GM12873 (cell line): ENCODE measurements at regions not wholly inside any gene's neighbourhood (a gene's known extent, or its start where the extent isn't known, plus 50 kb on each side); places are given as distances from the start of the nearest gene placed in this dataset.

Source experiments
- CTCF ChIP-seq: IDR thresholded peaks from 2 replicates; pipeline ENCODE4 v1.5.1; 2012; ENCODE audit warnings: low read depth, mild to moderate bottlenecking, moderate library complexity, low read length, control low read depth; ENCODE audit not compliant: insufficient read depth; ENCODE audit errors: missing control alignments

- TF ChIP-seq CTCF: no peak
These were observed 135.3 kb upstream of the ZBED5 start for GRCh38 chr11:10993186-10993585.

GRCh38 chr11:10991393-10991792 is 133.5 kb upstream of the ZBED5 start:
- TF ChIP-seq CTCF: no peak

GRCh38 chr11:10990637-10991193 is 132.9 kb upstream of the ZBED5 start:
- TF ChIP-seq CTCF: no peak

GRCh38 chr11:10990160-10990559 is 132.3 kb upstream of the ZBED5 start:
- TF ChIP-seq CTCF: no peak

- no peak for TF ChIP-seq CTCF
These were observed 128.2 kb upstream of the ZBED5 start for GRCh38 chr11:10986006-10986405.

GRCh38 chr11:10984742-10985141 is 126.9 kb upstream of the ZBED5 start:
- TF ChIP-seq CTCF: no peak

- TF ChIP-seq CTCF: no peak
These were observed 126.4 kb upstream of the ZBED5 start for GRCh38 chr11:10984250-10984649.
